ENCODE measurements at regions not wholly inside any gene's neighbourhood (a gene's known extent, or its start where the extent isn't known, plus 50 kb on each side); places are given as distances from the start of the nearest gene placed in this dataset.

DNA sequence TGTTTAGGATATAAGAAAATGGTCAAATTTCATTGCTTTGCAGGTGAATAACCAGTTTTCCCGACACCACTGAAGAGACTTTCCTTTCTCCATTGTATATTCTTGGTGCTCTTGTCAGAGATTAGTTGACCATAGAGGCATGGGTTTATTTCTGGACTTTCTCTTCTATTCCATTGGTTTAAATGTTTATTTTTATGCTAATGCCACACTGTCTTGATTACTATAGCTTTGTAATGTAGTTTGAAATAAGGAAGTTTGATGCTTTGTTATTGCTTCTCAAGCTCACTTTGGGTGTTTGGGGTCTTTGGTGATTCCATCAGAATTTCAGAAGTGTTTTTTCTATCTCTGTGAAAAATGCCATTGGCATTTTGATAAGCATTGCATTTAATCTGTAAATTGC, 190.0 kb upstream of the SPRY2 start:
- ATAC-seq (ENCODE audit: low read depth): no peak
- H3K4me3 Mint-ChIP-seq: no peak overlapping the region
- intact Hi-C loops (cut with micrococcal nuclease): no loop called here
- H3K4me1 Mint-ChIP-seq: no peaks in the 10 kb centered on the region
- no peak overlapping the region for H3K27ac Mint-ChIP-seq
- POLR2A ChIA-PET: no interaction called here
- no peak for TF ChIP-seq CTCF (IDR thresholded peaks at IDR 0.05)
- no peak for DNase-seq
- H3K27me3 Mint-ChIP-seq: no peaks in the 10 kb centered on the region
- no peaks in the 10 kb centered on the region for H3K36me3 Mint-ChIP-seq (ENCODE audit: low read depth)
- peaks cover 11% of the 10 kb centered on the region for H3K9me3 Mint-ChIP-seq
- CTCF ChIA-PET: no interaction called here

GRCh38 chr13:80530191-80530590, 189.3 kb upstream of the SPRY2 start:
- no peak for TF ChIP-seq CTCF (IDR thresholded peaks at IDR 0.05)
- intact Hi-C loops (cut with micrococcal nuclease): no loop called here
- Mint-ChIP-seq H3K27ac (no peak overlapping the region), H3K4me3 (no peak overlapping the region), H3K4me1 (no peaks in the 10 kb centered on the region), H3K36me3 (ENCODE audit: low read depth) (no peaks in the 10 kb centered on the region), H3K9me3 (peaks cover 11% of the 10 kb centered on the region), H3K27me3 (no peaks in the 10 kb centered on the region)
- ATAC-seq (ENCODE audit: low read depth) (no peak), DNase-seq (no peak)
- CTCF ChIA-PET: no interaction called here
- POLR2A ChIA-PET: no interaction called here

GRCh38 chr13:80529734-80530133, 188.8 kb upstream of the SPRY2 start:
- no peaks in the 10 kb centered on the region for H3K27me3 Mint-ChIP-seq
- H3K4me3 Mint-ChIP-seq: no peak overlapping the region
- TF ChIP-seq CTCF (IDR thresholded peaks at IDR 0.05): no peak
- no peak overlapping the region for H3K27ac Mint-ChIP-seq
- ATAC-seq (ENCODE audit: low read depth) (no peak), DNase-seq (no peak)
- H3K36me3 Mint-ChIP-seq (ENCODE audit: low read depth): no peaks in the 10 kb centered on the region
- POLR2A ChIA-PET: no interaction called here
- intact Hi-C loops (cut with micrococcal nuclease): no loop called here
- CTCF ChIA-PET: no interaction called here
- H3K4me1 Mint-ChIP-seq: no peaks in the 10 kb centered on the region
- peaks cover 11% of the 10 kb centered on the region for H3K9me3 Mint-ChIP-seq

DNA sequence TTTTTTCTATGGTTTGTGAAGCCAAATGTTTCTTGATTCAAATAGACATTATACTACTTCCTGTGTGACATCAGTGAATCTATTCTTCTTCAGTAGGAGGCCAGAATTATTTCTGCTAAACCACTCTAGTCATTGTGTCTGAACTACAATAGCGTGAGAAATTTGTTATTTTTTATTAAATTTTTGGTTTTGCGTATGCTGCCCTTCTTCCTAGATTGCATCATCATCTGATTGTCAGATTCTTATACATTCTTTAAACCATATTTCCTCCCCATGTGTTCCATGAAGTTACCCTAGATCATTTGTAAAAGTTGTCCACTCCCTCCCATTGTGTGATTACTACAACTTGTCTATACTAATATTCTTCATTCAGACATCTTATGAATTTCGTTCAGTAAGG, 187.8 kb upstream of the SPRY2 start:
- DNase-seq: no peak
- H3K36me3 Mint-ChIP-seq (ENCODE audit: low read depth): no peaks in the 10 kb centered on the region
- H3K27me3 Mint-ChIP-seq: no peaks in the 10 kb centered on the region
- H3K9me3 Mint-ChIP-seq: peaks cover 11% of the 10 kb centered on the region
- intact Hi-C loops (cut with micrococcal nuclease): no loop called here
- ChIA-PET POLR2A (no interaction called here), CTCF (no interaction called here)
- ATAC-seq (ENCODE audit: low read depth): no peak
- no peak overlapping the region for H3K4me3 Mint-ChIP-seq
- no peak for TF ChIP-seq CTCF (IDR thresholded peaks at IDR 0.05)
- no peaks in the 10 kb centered on the region for H3K4me1 Mint-ChIP-seq
- no peak overlapping the region for H3K27ac Mint-ChIP-seq

GRCh38 chr13:80527400-80527799, 186.5 kb upstream of the SPRY2 start:
- ChIA-PET CTCF (no interaction called here), POLR2A (no interaction called here)
- Mint-ChIP-seq H3K27ac (no peak overlapping the region), H3K4me3 (no peak overlapping the region), H3K36me3 (ENCODE audit: low read depth) (no peaks in the 10 kb centered on the region), H3K27me3 (no peaks in the 10 kb centered on the region), H3K4me1 (no peaks in the 10 kb centered on the region), H3K9me3 (peaks cover 11% of the 10 kb centered on the region)
- TF ChIP-seq CTCF (IDR thresholded peaks at IDR 0.05): no peak
- DNase-seq (no peak), ATAC-seq (ENCODE audit: low read depth) (no peak)
- intact Hi-C loops (cut with micrococcal nuclease): no loop called here
